ENCODE measurements at regions not wholly inside any gene's neighbourhood (a gene's known extent, or its start where the extent isn't known, plus 50 kb on each side); places are given as distances from the start of the nearest gene placed in this dataset.

- no peak for DNase-seq (ENCODE audit: low spot score)
- in situ Hi-C loops (cut with MboI; ENCODE audit: low pct_unique_long_range_greater_than_20kb, low sequenced_read_pairs, unreplicated experiment): no loop called here
- no peak for TF ChIP-seq CTCF (IDR thresholded peaks at IDR 0.05; ENCODE audit: extremely low read depth, insufficient read depth, missing control alignments)
Measured at GRCh38 chrX:10773318-10773717, 152.9 kb upstream of the MID1 start.

GRCh38 chrX:10781847-10782530 lies 161.6 kb upstream of the MID1 start:
- no peak for TF ChIP-seq CTCF (IDR thresholded peaks at IDR 0.05; ENCODE audit: extremely low read depth, insufficient read depth, missing control alignments)
- DNase-seq (ENCODE audit: low spot score): no peak
- in situ Hi-C loops (cut with MboI; ENCODE audit: low pct_unique_long_range_greater_than_20kb, low sequenced_read_pairs, unreplicated experiment): no loop called here

- in situ Hi-C loops (cut with MboI; ENCODE audit: low pct_unique_long_range_greater_than_20kb, low sequenced_read_pairs, unreplicated experiment): no loop called here
- TF ChIP-seq CTCF (IDR thresholded peaks at IDR 0.05; ENCODE audit: extremely low read depth, insufficient read depth, missing control alignments): no peak
- DNase-seq (ENCODE audit: low spot score): no peak
Measured at GRCh38 chrX:10783451-10783995, 163.1 kb upstream of the MID1 start.

GRCh38 chrX:10787264-10787663 lies 166.9 kb upstream of the MID1 start:
- TF ChIP-seq CTCF (IDR thresholded peaks at IDR 0.05; ENCODE audit: extremely low read depth, insufficient read depth, missing control alignments): no peak
- in situ Hi-C loops (cut with MboI; ENCODE audit: low pct_unique_long_range_greater_than_20kb, low sequenced_read_pairs, unreplicated experiment): no loop called here
- DNase-seq (ENCODE audit: low spot score): no peak

- in situ Hi-C loops (cut with MboI; ENCODE audit: low pct_unique_long_range_greater_than_20kb, low sequenced_read_pairs, unreplicated experiment): no loop called here
- no peak for TF ChIP-seq CTCF (IDR thresholded peaks at IDR 0.05; ENCODE audit: extremely low read depth, insufficient read depth, missing control alignments)
- no peak for DNase-seq (ENCODE audit: low spot score)
Measured at GRCh38 chrX:10794203-10794630, 173.8 kb upstream of the MID1 start.

- no peak for DNase-seq (ENCODE audit: low spot score)
Measured at GRCh38 chrX:10795721-10796120, 175.3 kb upstream of the MID1 start.

More at GRCh38 chrX:10795721-10796120, 175.3 kb upstream of the MID1 start:
- no peak for TF ChIP-seq CTCF (IDR thresholded peaks at IDR 0.05; ENCODE audit: extremely low read depth, insufficient read depth, missing control alignments)
- in situ Hi-C loops (cut with MboI; ENCODE audit: low pct_unique_long_range_greater_than_20kb, low sequenced_read_pairs, unreplicated experiment): no loop called here

Measured in GM13977 (cell line).